ENCODE measurements at regions not wholly inside any gene's neighbourhood (a gene's known extent, or its start where the extent isn't known, plus 50 kb on each side); places are given as distances from the start of the nearest gene placed in this dataset.

GRCh38 chr6:148225871-148226270 lies 116.8 kb upstream of the SASH1 start:
- DNase-seq = no peak

GRCh38 chr6:148226284-148226683 lies 116.4 kb upstream of the SASH1 start:
- DNase-seq = no peak

- DNase-seq = no peak
Measured at GRCh38 chr6:148231572-148231971, 111.1 kb upstream of the SASH1 start.

GRCh38 chr6:148235446-148235845 lies 107.2 kb upstream of the SASH1 start:
- DNase-seq = no peak

- DNase-seq = no peak
Measured at GRCh38 chr6:148238713-148239112, 103.9 kb upstream of the SASH1 start.

GRCh38 chr6:148239215-148239614 lies 103.4 kb upstream of the SASH1 start:
- no peak for DNase-seq

- no peak for DNase-seq
Measured at GRCh38 chr6:148239801-148240460, 102.7 kb upstream of the SASH1 start.

- no peak for DNase-seq
Measured at GRCh38 chr6:148240461-148240840, 102.2 kb upstream of the SASH1 start.

GRCh38 chr6:148240861-148241477 lies 101.7 kb upstream of the SASH1 start:
- DNase-seq = no peak

GRCh38 chr6:148242180-148242579 lies 100.5 kb upstream of the SASH1 start:
- no peak for DNase-seq

GRCh38 chr6:148244217-148244935 lies 98.3 kb upstream of the SASH1 start:
- no peak for DNase-seq

GRCh38 chr6:148247386-148248063 lies 95.1 kb upstream of the SASH1 start:
- no peak for DNase-seq

GRCh38 chr6:148249160-148249559 lies 93.5 kb upstream of the SASH1 start:
- no peak for DNase-seq

GRCh38 chr6:148249679-148250375 lies 92.8 kb upstream of the SASH1 start:
- no peak for DNase-seq

GRCh38 chr6:148250975-148251685 lies 91.5 kb upstream of the SASH1 start:
- no peak for DNase-seq

- no peak for DNase-seq
Measured at GRCh38 chr6:148251891-148252290, 90.7 kb upstream of the SASH1 start.

GRCh38 chr6:148257810-148258209 lies 84.8 kb upstream of the SASH1 start:
- no peak for DNase-seq

GRCh38 chr6:148258868-148259267 lies 83.8 kb upstream of the SASH1 start:
- DNase-seq = no peak

GRCh38 chr6:148261470-148261869 lies 81.2 kb upstream of the SASH1 start:
- DNase-seq = no peak

- DNase-seq = no peak
Measured at GRCh38 chr6:148263010-148263409, 79.6 kb upstream of the SASH1 start.

GRCh38 chr6:148263961-148264360 lies 78.7 kb upstream of the SASH1 start:
- DNase-seq = no peak

GRCh38 chr6:148265054-148265453 lies 77.6 kb upstream of the SASH1 start:
- no peak for DNase-seq

Measured in NCI-H2081 treated with DMSO at 0.1 percent for 48 hours (cell line).